HuH-7 (cell line): ENCODE measurements at regions not wholly inside any gene's neighbourhood (a gene's known extent, or its start where the extent isn't known, plus 50 kb on each side); places are given as distances from the start of the nearest gene placed in this dataset.

Experiments used
- DNase-seq: peaks from one replicate; pipeline ENCODE4 v3.0.0; 2011; ENCODE audit warnings: low spot score

DNA sequence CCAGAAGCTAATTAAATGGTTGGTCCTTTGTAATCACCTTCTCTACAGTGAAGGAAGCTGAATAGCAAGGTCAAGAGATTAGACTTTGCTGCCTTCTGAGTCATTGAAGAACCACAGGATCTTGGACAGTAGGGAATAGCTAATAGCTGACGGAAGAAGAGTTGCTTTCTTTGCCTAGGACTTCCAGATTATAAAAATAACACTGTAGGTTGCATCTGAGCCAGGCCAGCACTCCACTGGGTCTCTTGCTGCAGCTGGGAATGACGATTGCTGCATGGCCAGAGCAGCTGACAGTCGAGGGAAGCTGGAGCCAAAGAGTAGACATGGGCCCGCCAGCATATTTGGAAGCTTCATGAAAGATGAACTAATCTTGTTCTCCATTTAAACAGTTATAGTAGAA lies 81.5 kb upstream of the KCNMB2 start:
- no peak for DNase-seq

DNA sequence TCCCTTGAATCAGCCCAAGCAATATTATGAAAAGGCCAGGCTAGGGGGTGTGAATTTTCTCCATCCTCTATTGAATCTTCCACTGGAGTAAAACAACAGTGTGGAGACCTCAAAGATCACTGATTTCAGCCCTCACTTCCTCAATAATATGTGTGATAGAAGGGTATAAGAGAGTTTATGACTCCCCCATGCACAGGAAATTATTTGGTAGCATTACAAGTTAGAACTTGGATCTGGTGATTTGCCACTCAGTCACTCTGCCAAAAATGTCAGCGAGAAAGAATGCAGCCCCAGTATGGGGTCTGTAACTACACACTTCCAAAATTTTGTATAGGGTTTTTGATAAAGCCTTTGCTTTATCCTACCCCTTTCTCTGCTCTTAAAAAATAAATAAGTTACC lies 81.0 kb upstream of the KCNMB2 start:
- no peak for DNase-seq

DNA sequence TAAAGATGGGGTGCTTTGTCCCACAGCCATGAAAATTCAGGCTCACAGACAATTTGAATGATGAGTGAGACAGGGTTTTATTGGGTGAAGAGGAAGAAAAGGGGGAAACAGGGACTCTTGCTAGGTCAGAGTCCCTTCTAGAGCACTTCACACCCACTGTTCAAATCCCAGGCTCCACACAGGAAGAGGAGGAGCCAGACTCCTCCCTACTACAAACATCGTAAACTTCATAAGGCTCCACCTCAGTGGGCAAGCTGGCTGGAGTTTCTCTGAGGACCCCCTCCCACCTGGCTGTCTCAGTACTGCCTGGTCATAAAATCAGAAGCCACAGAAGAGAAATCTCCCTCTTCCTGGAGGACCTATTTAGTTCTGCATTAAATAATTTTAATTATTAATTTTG lies 80.3 kb upstream of the KCNMB2 start:
- no peak for DNase-seq

DNA sequence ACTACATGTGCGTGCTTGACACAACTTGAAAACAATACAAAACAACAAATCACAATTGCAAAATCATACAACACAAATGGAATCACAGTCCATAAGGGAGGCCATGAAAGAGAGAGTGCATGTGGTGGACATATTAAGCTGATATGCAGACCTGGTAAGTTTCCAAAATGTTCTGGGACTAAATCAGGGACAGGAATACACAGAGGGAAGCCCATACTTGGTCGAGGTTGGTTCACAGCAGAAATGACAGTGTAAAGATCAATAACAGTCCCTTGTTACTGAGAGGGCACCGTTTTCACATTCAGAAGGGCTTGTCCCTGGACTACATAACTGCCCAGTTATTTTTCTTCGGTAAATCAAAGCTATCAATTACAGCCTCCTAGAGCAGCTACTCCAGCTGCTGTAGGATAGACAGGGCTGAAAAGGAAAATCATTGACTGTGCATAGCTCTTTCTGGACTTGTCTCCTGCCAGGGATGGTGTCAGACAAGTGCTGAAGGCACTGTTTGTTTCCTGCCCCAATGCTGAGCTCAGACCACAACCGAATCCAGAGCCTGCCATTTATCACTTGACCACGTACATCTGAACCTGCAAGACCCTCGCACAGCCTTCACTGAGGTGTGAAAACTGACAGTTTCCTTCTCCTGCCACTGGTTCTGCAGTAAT lies 79.5 kb upstream of the KCNMB2 start:
- DNase-seq = no peak

DNA sequence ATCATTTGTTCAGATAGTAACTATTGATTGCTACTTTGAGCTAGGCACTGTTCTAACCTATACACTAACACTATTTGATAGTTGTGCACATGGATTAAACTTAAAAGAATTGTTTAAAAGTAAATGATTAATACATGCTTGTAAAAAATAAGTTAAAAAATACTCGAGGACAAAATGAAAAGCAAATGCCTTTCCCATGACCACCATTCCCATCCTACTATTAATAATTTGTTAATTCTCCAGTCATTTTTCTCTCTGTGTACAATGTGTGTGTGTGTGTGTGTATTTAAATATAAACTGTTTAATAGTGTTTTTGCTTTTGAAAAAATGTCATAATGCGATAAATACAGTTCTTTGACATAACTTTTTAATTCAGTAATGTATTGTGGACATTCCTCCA lies 78.7 kb upstream of the KCNMB2 start:
- DNase-seq = no peak

DNA sequence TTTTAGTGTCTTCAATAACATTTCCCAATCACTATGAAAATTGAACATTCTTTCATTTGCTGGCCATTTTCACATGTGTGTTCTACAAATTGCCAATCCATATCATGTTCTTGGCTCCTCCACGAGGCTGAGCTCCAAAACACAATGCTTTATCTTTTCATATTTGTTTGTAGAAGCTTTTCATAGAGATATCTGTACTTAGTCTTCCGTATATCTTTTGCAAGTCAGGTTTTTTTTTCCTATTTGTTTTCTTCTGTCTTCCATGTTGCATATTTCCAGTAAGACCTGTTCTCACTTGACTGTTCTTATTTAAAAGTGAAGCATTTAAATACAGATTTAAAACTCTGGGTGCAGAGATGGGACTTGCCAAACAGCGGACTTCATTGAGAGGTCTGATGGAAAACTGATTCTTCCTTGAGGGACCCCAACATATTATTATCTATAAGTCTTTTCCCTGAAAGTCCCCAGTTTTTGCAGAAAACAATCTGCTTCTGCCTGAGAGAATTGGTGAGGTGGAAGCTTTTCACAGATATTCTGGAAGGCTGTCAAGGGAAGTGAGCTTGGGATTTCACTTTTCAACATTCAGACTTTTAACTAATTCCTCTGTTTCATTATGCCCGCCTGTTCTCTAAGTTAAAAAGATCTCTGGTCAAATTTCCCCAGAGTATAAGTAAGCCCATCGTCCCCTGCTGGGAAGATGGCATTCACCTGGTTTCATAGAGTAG lies 77.8 kb upstream of the KCNMB2 start:
- DNase-seq = no peak

DNA sequence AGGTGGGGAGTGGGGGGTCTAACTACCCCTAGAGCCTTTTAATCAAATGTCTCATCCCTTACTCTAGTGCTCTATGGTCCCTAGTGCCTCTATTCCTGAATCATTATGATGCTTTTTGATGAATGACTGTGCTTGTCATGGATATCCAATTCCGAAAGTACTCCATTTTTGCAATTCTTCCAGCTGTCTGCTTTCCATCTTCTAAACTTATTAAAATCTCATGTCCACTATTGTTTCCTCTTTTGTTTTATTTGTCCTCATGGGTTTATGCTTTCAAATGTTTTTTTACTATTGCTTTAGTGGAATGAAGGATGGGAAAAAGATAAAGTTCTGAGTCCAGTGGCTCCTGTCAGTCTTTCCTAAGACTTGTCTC lies 77.2 kb upstream of the KCNMB2 start:
- no peak for DNase-seq

DNA sequence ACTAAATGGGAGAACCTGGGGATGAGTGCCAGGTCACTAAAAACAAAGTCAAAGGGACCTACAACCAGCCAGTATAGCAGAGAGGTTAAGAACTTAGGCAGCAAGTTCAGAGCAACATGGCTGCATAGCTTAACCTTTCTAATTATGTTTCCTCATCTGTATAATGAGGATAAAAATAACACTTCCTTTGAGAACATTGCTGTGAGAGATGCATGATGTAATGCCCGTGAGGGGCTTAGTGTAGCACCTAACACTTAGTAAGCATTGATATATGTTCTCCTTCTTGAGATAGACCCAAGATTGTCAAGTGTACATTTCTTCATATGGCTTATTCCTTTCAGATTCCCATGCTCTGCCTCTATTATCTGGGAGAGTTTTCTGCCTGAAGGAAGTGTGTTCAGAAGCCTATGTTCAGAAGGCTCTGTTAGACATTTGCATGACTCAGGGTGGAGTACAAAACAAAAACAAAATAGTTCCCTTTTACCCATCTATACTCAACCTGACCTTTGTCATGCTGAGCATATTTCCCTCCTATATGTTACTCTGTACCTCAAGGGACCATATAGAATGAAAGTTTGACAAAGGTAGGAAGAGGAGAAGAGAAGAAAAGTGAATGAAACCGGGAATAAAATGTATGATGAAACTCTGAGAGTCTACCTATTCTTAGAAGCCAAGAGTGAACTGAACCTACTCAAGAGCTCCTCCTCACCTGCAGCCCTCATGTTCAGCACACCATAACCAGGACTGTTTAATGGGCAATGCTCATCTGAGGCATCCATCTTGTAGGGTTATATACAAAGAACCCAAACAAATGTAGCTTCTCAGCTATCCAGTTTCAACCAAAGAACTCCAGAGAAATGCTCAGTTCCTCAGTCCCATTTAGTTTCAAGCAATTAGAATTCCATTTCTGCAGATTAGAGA lies 70.7 kb upstream of the KCNMB2 start:
- no peak for DNase-seq

DNA sequence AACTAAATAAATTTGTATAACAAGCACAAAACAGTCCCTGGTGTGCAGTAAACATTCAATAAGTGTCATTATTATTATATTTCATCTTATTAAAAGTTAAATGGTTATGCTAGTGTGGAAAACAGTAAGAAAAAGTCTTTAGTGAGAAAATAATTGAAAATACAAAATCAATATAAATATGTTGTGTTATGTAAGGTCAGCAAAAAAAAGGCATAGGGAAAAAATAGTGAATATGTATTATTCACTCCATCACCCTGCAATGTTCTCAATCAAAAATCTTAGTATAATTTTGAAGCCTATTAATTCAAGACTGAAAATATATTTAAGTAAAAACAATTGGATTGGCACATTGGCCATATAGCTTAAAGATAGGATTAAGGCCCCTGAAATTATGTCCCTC lies 63.3 kb upstream of the KCNMB2 start:
- DNase-seq = no peak

DNA sequence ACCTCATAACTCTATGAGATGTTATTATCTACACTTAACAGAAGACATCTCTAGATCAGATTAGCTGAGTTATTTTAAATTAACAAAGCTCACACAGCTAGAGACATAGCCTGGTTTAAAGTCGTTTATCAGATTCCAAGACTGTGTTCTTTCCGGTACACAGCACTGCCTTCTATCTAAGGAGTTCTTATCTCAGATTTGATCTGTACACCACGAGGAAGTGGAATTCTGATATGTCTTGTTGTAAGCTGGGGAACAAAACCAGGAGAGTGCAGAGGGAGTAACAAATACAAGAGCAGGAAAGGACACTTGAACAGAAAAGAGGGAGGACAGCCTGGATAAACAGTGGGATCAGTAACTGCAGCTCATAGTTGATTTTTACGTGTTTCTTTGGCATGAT lies 61.7 kb upstream of the KCNMB2 start:
- DNase-seq = no peak

DNA sequence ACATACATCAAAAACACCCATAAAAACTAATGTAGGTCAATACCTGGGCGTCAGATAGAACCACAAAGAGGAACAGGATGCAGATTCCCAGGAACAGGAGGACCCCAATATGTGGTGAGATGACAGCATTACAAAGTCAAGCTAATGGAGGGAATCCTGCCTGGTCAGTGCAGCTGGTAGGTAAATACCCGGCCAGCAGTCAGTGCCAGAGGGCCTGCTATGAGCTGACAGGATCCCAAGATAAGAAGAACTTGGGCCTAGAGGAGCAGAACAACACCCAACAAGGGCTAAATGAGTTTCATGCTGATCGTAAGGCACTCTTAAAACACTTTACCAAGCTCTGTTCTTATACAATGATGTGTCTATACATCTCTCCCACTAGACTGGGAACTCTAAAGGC lies 61.2 kb upstream of the KCNMB2 start:
- no peak for DNase-seq

DNA sequence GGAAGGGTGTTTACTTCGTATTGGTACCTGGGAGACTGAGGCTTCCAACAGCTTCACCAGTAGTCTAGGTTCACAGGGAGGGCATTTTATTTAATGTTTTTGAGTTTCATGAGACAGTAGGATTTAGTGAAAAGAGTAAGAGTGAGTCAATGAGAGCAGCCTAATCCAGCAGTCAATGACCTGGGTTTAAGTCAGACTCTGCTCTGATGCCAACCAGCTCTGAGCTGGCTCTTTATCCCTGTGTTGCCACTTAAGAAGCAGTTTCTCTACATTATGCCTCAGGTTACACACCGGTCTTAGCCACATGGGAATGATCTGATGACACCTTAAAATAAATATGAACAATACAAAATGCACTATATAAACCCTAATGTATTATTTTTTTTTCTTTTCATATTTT lies 59.4 kb upstream of the KCNMB2 start:
- DNase-seq = no peak

DNA sequence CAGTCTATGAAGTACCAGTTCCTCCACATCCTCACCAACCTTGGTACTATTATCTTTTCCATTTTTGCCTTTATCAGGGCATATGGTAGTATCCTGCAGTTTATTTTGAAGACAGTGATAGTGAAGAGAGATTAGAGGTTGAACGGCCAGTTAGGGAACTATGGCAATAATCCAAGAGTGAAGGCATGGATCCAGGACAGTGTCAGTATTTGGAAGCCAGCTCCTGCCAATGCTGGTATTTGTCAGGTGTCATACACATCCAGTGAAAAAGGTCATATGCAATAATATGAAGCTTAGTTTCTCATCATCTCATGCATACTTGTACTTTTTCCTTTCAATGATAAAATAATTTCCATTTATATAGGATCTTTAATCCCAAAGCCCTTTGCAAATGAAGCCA lies 56.8 kb upstream of the KCNMB2 start:
- no peak for DNase-seq

DNA sequence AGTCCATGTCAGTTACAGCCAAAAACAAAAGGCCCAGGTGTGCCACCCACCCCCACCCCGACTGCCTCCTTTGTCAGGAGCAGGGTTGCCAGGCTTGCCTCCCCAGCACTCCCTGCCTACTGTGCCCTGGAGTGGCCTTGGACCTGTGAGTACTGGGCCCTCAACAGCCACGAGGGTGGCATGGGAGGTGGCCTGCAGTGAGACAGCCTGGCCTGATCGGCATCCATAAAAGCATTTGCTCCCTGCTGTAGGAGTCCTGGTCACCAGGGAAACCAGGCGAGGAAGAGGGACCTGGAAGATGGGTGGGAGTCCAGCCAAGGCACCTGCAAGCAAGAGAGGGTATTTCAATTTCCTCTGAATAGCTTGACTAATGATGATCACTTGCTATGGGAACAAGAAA lies 56.4 kb upstream of the KCNMB2 start:
- no peak for DNase-seq

DNA sequence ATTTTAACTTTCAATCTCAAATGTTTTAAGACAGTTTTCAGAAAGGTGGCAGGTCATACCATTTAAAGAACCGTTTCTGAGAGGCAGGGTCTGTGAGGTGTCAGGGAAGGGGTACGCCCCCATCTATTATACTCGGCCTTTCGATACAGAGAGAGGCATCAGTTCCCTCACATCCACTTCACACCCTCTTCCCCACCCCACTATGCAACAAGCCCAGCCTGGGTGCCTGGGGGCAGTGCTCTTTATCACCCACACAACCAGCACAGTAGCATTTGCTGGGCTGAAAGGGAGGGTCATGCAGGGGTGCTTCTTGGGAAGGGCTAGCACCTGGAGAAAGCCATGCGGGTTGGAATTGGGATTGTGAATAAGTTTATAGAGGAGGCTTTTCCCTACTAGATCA lies 56.0 kb upstream of the KCNMB2 start:
- DNase-seq = no peak

DNA sequence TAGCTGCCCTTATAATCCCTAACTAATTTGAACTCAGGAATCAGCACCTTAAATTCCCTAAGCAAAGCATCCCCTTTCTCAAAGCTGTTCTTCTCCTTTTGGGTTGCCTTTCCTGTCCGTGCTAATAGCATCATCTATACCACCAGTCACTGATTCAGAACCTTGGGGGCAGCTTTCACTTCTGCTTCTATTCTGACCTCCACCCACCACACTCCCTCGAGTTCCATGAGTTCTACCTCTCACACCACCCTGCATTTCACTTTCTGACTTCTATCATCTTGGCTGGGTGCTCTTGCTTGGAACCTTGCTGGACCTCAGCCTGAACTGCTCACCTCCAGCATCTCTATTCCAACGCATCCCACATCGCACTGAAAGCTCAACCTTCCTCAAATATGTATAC lies 55.4 kb upstream of the KCNMB2 start:
- no peak for DNase-seq

DNA sequence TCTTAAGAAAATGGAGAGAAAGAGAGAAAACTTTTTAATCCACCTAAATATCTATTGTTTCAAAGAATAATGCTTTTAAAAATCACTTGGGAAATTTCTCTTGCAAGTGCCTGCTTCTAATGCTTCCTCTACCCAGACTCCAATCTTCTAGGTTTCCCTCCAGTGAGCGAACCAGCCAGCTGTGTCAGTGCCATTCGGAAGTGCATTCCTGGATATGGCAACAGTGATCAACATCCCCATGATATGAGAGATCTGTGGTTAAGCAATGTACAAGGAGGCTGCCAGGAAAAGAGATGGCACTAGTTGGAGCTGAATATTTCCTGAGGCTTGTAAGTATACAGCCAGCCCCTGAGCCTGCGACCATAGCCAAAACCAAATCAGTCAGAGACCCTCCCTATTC lies 53.3 kb upstream of the KCNMB2 start:
- DNase-seq = no peak

DNA sequence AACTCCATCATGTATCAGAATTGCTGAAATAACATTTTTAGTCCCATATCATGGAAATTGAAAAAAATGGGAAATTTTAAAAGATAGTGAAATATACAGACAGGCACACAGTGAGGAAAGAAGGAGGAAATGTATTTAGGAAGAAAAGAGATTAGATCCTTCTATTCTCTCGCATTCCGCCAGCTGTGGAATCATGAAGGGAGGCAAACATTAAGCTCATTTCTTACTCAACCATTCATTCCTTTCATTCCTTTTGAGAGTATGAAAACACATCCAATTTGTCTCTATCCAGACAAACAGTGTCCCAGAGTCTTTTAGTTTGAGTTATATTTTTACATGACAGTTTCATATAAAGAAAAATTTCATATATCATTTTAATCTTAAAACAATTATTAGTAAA lies 52.5 kb upstream of the KCNMB2 start:
- no peak for DNase-seq

DNA sequence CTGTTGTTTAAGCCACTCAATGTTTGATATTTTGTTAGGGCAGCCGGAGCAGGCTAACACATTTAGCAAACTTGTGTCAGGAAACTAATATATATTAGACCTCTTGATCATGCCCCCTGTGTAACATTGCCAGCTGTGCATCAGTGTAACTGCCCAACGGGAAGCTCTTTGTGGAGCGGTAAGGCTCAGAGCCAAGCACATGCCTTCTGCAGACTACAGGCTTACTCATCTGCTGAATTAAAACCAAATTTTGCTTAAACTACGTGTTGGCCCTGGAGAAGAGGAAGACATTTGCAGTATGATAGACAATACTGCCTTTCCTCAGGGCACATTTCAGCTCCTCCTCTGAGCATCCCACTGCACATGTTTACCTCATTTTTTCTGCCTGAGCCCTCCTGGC lies 50.5 kb upstream of the KCNMB2 start:
- no peak for DNase-seq
